GM21576 (cell line): ENCODE measurements at regions not wholly inside any gene's neighbourhood (a gene's known extent, or its start where the extent isn't known, plus 50 kb on each side); places are given as distances from the start of the nearest gene placed in this dataset.

Experiments used
- ATAC-seq: cut with Tn5 transposase; IDR thresholded peaks from one replicate; pipeline ENCODE4 v1.9.1; 2021; ENCODE audit warnings: mild to moderate bottlenecking, moderate library complexity; ENCODE audit not compliant: unreplicated experiment

DNA sequence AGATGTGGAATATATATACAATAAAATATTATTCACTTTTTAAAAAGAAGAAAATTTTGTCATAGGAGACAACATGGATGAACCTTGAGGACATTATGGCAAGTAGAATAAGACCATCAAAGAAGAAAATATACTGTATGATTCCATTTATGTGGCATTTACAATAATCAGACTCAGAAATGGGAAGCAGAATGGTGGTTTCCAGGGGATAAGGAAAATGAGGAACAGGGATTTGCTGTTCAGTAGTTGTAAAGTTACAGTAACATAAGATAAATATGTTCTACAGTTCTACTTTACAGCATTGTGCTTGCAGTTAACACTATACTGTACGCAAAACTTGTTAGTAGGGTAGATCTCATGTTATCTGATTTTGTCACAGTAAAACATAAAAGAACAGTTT lies 1271.0 kb downstream of the LRFN5 start:
- ATAC-seq: no peak

DNA sequence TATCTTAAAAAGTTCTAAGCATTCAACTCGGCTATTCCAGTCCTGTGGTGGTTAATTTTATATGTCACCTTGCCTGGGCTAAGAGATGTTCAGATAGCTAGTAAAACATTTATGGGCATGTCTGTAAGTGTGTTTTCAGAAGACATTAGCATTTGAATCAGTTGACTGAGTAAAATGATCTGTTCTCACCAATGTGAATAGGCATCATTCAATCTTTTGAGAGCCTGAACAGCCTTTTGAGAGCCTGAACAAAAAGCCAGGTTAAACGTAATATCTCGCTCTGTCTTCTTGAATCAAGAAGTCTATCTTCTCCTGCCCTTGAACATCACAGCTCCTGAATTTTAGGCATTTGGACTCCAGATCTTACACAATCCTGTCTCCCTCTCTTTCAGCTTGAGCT lies 1266.1 kb downstream of the LRFN5 start:
- ATAC-seq: no peak

DNA sequence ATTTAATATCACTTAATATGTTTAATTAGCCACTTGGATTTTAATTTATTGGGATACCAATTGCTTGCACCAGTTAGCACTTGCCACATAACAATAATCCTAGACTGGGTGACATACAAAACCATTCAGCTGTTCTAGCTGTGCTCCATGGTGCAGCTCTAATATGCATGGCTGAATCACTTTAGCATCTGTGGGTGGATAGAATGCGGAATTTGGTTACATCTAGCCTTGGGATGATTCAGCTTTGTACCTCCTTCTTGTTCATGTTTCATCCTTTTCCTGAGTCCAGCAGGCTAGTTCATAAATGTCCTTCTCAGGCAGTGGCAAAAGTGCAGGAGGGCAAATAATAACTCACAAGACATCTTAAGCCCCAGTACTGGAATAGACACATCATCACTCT lies 1263.0 kb downstream of the LRFN5 start:
- no peak for ATAC-seq

- no peak for ATAC-seq
Observed at GRCh38 chr14:42862114-42862513, 1255.4 kb downstream of the LRFN5 start.

- ATAC-seq: no peak
Observed at GRCh38 chr14:42860371-42860770, 1253.7 kb downstream of the LRFN5 start.

DNA sequence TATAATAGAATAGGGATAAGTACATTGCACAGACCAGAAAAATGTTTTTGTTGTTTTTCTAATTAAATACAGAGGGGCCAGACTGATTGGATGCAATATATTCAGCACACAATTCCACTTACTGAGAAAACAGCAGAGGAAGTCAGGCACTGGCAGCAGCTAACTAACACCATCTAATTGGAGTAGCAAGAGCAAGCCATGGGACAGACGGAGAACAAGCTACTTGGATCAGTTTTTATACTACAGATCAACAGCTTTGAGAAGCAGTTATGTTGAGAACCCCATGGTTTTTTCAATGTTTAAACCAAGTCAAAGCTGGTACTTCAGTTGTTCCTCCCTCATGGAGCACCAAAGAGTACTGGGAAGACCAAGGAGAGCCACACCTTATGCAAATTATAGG lies 1249.4 kb downstream of the LRFN5 start:
- no peak for ATAC-seq

DNA sequence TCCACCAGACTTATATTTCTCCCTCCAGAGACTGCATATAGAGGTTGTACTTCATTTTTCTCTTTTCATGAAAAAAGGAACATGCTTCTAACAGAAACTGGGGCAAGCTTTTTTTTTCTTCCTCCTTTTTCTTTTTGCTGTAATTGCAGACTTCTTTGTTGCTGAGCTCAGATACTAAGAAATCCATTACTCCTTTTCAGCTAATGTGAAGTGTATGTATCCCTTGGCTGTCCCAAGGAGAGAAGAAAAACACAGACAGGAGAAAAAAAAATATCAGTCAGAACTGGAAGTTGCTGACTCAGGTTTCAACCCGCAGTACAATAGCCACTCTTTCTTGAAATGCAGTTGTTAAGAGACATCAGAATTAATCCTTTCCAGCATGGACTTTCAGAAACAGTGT lies 1248.4 kb downstream of the LRFN5 start:
- no peak for ATAC-seq

DNA sequence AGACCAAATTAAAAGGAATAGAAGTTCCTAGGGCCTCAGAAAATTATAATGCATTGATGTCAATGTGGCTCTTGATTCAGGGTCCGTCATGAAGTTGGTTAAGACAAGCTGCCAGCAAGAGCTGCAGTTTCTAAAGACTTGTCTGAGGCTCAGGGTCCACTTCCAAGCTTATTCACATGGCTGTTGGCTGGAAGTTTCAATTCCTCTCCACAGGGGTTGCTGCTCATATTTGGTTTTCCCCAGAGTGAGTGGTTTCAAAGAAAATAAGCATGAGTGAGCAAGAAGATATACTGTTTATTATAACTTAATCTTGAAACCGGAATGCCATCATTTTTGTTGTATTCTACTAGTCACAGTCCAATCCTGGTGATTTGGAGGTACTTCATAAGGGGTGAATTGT lies 1247.4 kb downstream of the LRFN5 start:
- no peak for ATAC-seq

DNA sequence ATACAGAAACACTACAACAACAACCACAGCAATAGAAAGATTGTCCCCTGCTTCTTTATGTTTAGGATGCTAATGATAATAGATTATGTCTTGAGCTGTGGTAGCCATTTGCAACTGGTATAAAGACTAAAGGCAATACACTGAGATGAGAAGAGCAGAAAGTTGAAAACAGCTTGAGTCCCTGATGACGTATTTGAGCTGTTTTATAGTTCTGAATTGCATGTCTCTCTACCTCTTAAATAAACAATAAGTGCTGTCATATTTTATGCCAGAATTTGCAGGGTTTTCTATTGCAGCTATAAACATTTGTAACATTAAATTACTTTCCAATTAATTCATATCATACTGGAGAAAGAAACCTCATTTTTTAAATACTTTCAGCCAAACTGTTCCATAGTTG lies 1242.0 kb downstream of the LRFN5 start:
- ATAC-seq: no peak

- ATAC-seq: no peak
Observed at GRCh38 chr14:42814817-42815216, 1208.1 kb downstream of the LRFN5 start.

- ATAC-seq: no peak
Observed at GRCh38 chr14:42806909-42807315, 1200.2 kb downstream of the LRFN5 start.

DNA sequence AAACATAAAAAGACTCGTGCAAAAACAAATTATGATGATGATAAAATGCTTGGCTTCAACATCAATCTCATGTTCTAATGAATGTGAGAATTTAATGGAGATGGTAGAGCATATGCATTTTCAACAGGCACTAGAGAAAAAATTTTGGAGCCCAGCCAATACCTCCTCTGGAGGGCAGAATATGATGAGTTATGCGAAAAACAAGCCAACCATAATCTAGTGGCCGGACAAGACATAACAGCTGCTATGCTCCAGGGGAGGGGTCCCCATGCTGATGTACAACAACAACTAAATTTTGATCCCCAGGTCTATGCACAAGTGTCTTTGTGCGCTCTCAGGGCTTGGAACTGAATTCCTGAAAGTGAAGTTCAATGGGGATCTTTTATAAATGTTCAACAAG lies 1197.5 kb downstream of the LRFN5 start:
- ATAC-seq: no peak

- no peak for ATAC-seq
Observed at GRCh38 chr14:42802346-42802745, 1195.7 kb downstream of the LRFN5 start.

DNA sequence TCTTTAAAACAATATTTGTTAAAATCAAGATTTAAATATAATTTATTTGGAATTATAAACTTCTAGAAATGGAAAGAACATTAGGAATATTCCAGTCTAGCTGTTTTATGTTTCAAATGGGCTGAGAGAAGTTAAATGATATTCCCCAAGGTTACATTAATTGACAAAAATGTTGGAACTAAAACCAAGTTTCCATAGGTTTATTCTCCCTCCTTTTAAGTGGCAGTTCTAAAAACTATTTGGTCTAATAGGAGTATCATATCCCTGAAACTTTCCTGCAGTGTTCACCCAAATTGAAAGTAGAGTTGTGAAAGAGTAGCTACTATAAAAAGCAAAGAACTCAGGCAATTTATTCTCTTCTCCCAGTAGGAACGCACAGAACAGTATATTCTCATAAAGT lies 1185.5 kb downstream of the LRFN5 start:
- ATAC-seq: no peak

- no peak for ATAC-seq
Observed at GRCh38 chr14:42782754-42783153, 1176.1 kb downstream of the LRFN5 start.

- ATAC-seq: no peak
Observed at GRCh38 chr14:42778984-42779383, 1172.3 kb downstream of the LRFN5 start.

GRCh38 chr14:42750771-42751170 lies 1144.1 kb downstream of the LRFN5 start:
- no peak for ATAC-seq

DNA sequence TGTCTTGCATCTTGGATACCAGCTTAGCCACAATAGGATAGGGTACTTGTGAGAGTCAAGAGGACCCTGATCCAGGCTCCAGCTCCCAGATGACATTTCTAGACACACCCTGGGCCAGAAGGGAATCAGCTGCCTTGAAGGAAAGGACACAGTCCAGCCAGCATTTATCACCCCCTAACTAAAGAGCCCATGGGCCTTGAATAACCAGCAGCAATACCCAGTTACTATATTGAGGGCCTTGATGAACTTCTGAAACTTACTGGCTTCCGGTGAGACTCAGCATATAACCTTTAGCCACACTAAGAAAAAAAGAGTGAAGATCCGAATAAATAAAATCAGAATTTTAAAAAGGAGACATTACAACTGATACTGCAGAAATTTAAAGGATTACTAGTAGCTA lies 1135.4 kb downstream of the LRFN5 start:
- no peak for ATAC-seq

DNA sequence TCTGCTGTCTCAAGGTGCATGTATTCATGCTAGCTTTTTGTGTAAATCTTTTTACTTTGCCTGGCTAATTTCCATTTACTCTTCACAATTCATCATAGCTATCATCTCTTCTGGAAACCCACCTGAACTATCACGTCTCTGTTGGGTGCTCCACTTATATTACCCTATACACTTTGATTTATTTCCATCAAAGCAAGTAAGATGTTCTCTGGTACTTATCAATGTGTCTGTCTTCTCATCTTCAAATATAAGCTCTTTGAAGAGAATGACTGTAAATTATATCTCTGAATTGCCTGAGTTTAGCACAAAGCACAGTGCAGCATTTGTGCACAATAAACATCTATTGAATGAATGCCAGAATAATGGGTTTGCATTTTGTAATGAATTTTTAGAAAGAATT lies 1129.7 kb downstream of the LRFN5 start:
- ATAC-seq: no peak

DNA sequence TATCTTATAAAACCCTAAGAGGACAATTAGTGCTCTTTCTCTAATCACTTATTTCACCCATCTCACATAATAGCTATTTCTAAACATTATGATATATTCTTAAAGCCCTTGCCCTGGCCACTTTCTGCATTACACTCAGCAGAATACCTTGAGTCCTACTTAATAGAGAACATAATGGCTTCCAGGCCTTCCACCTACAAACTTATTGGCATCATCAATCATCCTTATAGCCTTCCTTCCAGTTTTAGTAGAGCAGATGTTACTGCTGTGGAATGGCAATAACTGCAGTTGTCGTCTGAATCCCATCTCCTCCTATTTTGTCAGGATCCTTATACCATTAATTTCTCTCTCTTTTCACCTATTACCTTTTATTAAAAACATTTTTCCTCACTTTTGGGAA lies 1127.4 kb downstream of the LRFN5 start:
- ATAC-seq: no peak

- ATAC-seq: no peak
Observed at GRCh38 chr14:42732005-42732404, 1125.3 kb downstream of the LRFN5 start.

GRCh38 chr14:42731480-42731879 lies 1124.8 kb downstream of the LRFN5 start:
- ATAC-seq: no peak

DNA sequence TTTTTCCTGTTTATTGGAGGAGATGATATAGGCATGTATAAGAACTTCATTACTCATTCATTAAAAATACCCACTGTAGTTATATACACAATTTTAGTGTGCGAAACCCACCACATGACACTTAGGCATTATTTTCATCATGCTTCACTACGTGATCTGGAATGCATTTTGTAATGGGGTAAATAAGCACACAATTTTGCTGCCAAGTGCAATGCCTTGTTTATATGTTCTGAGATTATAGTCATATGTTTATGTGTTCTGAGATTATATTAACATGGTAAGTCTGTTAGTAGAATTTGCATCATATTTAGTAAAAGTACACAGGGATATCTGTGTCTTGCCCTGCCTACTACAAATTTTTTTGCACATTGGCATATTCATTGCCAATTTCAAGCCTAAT lies 1123.0 kb downstream of the LRFN5 start:
- no peak for ATAC-seq

DNA sequence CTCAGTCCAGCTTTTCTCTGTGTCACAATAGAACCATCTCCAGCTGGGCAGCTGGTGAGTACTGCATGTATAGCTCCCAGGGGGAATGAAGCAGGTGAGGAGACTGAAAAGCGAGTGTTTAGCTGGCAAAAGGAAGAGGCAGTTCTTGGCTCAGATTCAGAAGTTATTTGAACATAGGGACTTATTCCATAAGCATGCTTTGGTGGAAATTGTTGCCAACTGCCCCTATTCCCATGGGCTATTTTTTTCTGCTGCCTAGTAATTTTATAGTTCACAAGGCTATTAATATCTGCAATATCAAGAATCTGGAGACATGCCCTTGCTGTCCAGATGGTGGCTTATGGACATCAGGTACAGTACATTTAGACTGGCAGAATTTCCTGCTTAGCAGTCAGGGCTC lies 1112.7 kb downstream of the LRFN5 start:
- ATAC-seq: no peak
